ENCODE measurements at regions not wholly inside any gene's neighbourhood (a gene's known extent, or its start where the extent isn't known, plus 50 kb on each side); places are given as distances from the start of the nearest gene placed in this dataset.

GRCh38 chr4:79498282-79498681, 90.3 kb upstream of the GK2 start:
- Histone ChIP-seq H3K9me3 (ENCODE audit: low read depth) (no peaks in the 10 kb centered on the region), H4K20me1 (ENCODE audit: insufficient read depth) (no peaks in the 10 kb centered on the region), H3K27ac (no peak overlapping the region), H3K36me3 (ENCODE audit: low read depth) (no peaks in the 10 kb centered on the region), H3K4me1 (ENCODE audit: insufficient read depth) (no peaks in the 10 kb centered on the region), H3K9ac (no peak overlapping the region), H3K4me3 (no peak overlapping the region), H3K27me3 (replicated peaks; ENCODE audit: insufficient read depth) (no peaks in the 10 kb centered on the region), H3K9me2 (ENCODE audit: insufficient read depth) (no peaks in the 10 kb centered on the region), H3K4me2 (ENCODE audit: unreplicated experiment) (no peak overlapping the region), H3F3A (ENCODE audit: insufficient read depth) (no peaks in the 10 kb centered on the region), H3K79me2 (ENCODE audit: insufficient read depth) (no peaks in the 10 kb centered on the region), H2AFZ (peak overlapping the region; percentile 34; the same call in 1 of the 2 replicates)
- in situ Hi-C loops (cut with MboI): no loop called here
- WGBS, 2 experiments (ENCODE audit: low coverage in 1 of 2, low lambda C conversion rate in 2 of 2, missing lambda C conversion rate in 2 of 2): 9 to 12% methylated on average over 1 of the region's 1 CpG
- TF ChIP-seq EZH2phosphoT487 (IDR thresholded peaks at IDR 0.05; ENCODE audit: insufficient read depth, low read depth): no peak
- no peak for TF ChIP-seq EZH2 (IDR thresholded peaks at IDR 0.05; ENCODE audit: insufficient read depth, poor library complexity, severe bottlenecking)
- DNase-seq: no peak

- H3F3A ChIP-seq (ENCODE audit: insufficient read depth): no peaks in the 10 kb centered on the region
- TF ChIP-seq EZH2 (IDR thresholded peaks at IDR 0.05; ENCODE audit: insufficient read depth, poor library complexity, severe bottlenecking) (no peak), EZH2phosphoT487 (IDR thresholded peaks at IDR 0.05; ENCODE audit: insufficient read depth, low read depth) (no peak)
- no peak for DNase-seq
- H3K9me3 ChIP-seq (ENCODE audit: low read depth): no peaks in the 10 kb centered on the region
- no peak overlapping the region for H3K9ac ChIP-seq
- H3K4me1 ChIP-seq (ENCODE audit: insufficient read depth): no peaks in the 10 kb centered on the region
- no peak overlapping the region for H2AFZ ChIP-seq
- in situ Hi-C loops (cut with MboI): no loop called here
- H3K4me2 ChIP-seq (ENCODE audit: unreplicated experiment): no peak overlapping the region
- H3K27ac ChIP-seq: no peak overlapping the region
- no peaks in the 10 kb centered on the region for H4K20me1 ChIP-seq (ENCODE audit: insufficient read depth)
- 72 to 91% methylated on average over 1 of the region's 1 CpG for WGBS, 2 experiments (ENCODE audit: low coverage in 1 of 2, low lambda C conversion rate in 2 of 2, missing lambda C conversion rate in 2 of 2)
- no peaks in the 10 kb centered on the region for H3K79me2 ChIP-seq (ENCODE audit: insufficient read depth)
- no peak overlapping the region for H3K4me3 ChIP-seq
- H3K27me3 ChIP-seq (replicated peaks; ENCODE audit: insufficient read depth): no peaks in the 10 kb centered on the region
- H3K9me2 ChIP-seq (ENCODE audit: insufficient read depth): no peaks in the 10 kb centered on the region
- no peaks in the 10 kb centered on the region for H3K36me3 ChIP-seq (ENCODE audit: low read depth)
These were observed 89.0 kb upstream of the GK2 start for GRCh38 chr4:79497001-79497400.

- Histone ChIP-seq H3K36me3 (ENCODE audit: low read depth) (no peaks in the 10 kb centered on the region), H2AFZ (no peak overlapping the region), H3K27me3 (replicated peaks; ENCODE audit: insufficient read depth) (no peaks in the 10 kb centered on the region), H3K4me1 (ENCODE audit: insufficient read depth) (no peaks in the 10 kb centered on the region), H3K9me3 (ENCODE audit: low read depth) (no peaks in the 10 kb centered on the region), H3K4me2 (ENCODE audit: unreplicated experiment) (no peak overlapping the region), H3F3A (ENCODE audit: insufficient read depth) (no peaks in the 10 kb centered on the region), H4K20me1 (ENCODE audit: insufficient read depth) (no peaks in the 10 kb centered on the region), H3K27ac (no peak overlapping the region), H3K4me3 (no peak overlapping the region), H3K9ac (no peak overlapping the region), H3K9me2 (ENCODE audit: insufficient read depth) (no peaks in the 10 kb centered on the region), H3K79me2 (ENCODE audit: insufficient read depth) (no peaks in the 10 kb centered on the region)
- TF ChIP-seq EZH2phosphoT487 (IDR thresholded peaks at IDR 0.05; ENCODE audit: insufficient read depth, low read depth): no peak
- TF ChIP-seq EZH2 (IDR thresholded peaks at IDR 0.05; ENCODE audit: insufficient read depth, poor library complexity, severe bottlenecking): no peak
- DNase-seq: no peak
- 46 to 58% methylated on average over 1 of the region's 1 CpG for WGBS, 2 experiments (ENCODE audit: low coverage in 1 of 2, low lambda C conversion rate in 2 of 2, missing lambda C conversion rate in 2 of 2)
- in situ Hi-C loops (cut with MboI): no loop called here
These were observed 87.4 kb upstream of the GK2 start for GRCh38 chr4:79495447-79495846.

- no peaks in the 10 kb centered on the region for H3K79me2 ChIP-seq (ENCODE audit: insufficient read depth)
- TF ChIP-seq EZH2 (IDR thresholded peaks at IDR 0.05; ENCODE audit: insufficient read depth, poor library complexity, severe bottlenecking): no peak
- TF ChIP-seq EZH2phosphoT487 (IDR thresholded peaks at IDR 0.05; ENCODE audit: insufficient read depth, low read depth): no peak
- H3K9ac ChIP-seq: no peak overlapping the region
- H3K27me3 ChIP-seq (replicated peaks; ENCODE audit: insufficient read depth): no peaks in the 10 kb centered on the region
- no peaks in the 10 kb centered on the region for H3K36me3 ChIP-seq (ENCODE audit: low read depth)
- WGBS, 2 experiments (ENCODE audit: low coverage in 1 of 2, low lambda C conversion rate in 2 of 2, missing lambda C conversion rate in 2 of 2): 43 to 48% methylated on average over 3 of the region's 3 CpGs
- no peak for DNase-seq
- in situ Hi-C loops (cut with MboI): no loop called here
- H3F3A ChIP-seq (ENCODE audit: insufficient read depth): no peaks in the 10 kb centered on the region
- no peak overlapping the region for H3K27ac ChIP-seq
- H2AFZ ChIP-seq: no peak overlapping the region
- no peak overlapping the region for H3K4me2 ChIP-seq (ENCODE audit: unreplicated experiment)
- H3K4me1 ChIP-seq (ENCODE audit: insufficient read depth): no peaks in the 10 kb centered on the region
- H4K20me1 ChIP-seq (ENCODE audit: insufficient read depth): no peaks in the 10 kb centered on the region
- no peaks in the 10 kb centered on the region for H3K9me3 ChIP-seq (ENCODE audit: low read depth)
- H3K9me2 ChIP-seq (ENCODE audit: insufficient read depth): no peaks in the 10 kb centered on the region
- H3K4me3 ChIP-seq: no peak overlapping the region
These were observed 84.1 kb upstream of the GK2 start for GRCh38 chr4:79492148-79492547.

- no peak for TF ChIP-seq EZH2phosphoT487 (IDR thresholded peaks at IDR 0.05; ENCODE audit: insufficient read depth, low read depth)
- TF ChIP-seq EZH2 (IDR thresholded peaks at IDR 0.05; ENCODE audit: insufficient read depth, poor library complexity, severe bottlenecking): no peak
- no peaks in the 10 kb centered on the region for H3K4me1 ChIP-seq (ENCODE audit: insufficient read depth)
- no peak overlapping the region for H3K27ac ChIP-seq
- no peaks in the 10 kb centered on the region for H3K9me2 ChIP-seq (ENCODE audit: insufficient read depth)
- H3K27me3 ChIP-seq (replicated peaks; ENCODE audit: insufficient read depth): no peaks in the 10 kb centered on the region
- no peaks in the 10 kb centered on the region for H4K20me1 ChIP-seq (ENCODE audit: insufficient read depth)
- 0 to 8% methylated on average over 2 of the region's 2 CpGs for WGBS, 2 experiments (ENCODE audit: low coverage in 1 of 2, low lambda C conversion rate in 2 of 2, missing lambda C conversion rate in 2 of 2)
- no peaks in the 10 kb centered on the region for H3K79me2 ChIP-seq (ENCODE audit: insufficient read depth)
- in situ Hi-C loops (cut with MboI): no loop called here
- no peak for DNase-seq
- H3K9ac ChIP-seq: no peak overlapping the region
- H2AFZ ChIP-seq: no peak overlapping the region
- no peaks in the 10 kb centered on the region for H3K36me3 ChIP-seq (ENCODE audit: low read depth)
- no peaks in the 10 kb centered on the region for H3K9me3 ChIP-seq (ENCODE audit: low read depth)
- no peaks in the 10 kb centered on the region for H3F3A ChIP-seq (ENCODE audit: insufficient read depth)
- no peak overlapping the region for H3K4me2 ChIP-seq (ENCODE audit: unreplicated experiment)
- no peak overlapping the region for H3K4me3 ChIP-seq
These were observed 81.5 kb upstream of the GK2 start for GRCh38 chr4:79489506-79489905.
